ENCODE measurements at regions not wholly inside any gene's neighbourhood (a gene's known extent, or its start where the extent isn't known, plus 50 kb on each side); places are given as distances from the start of the nearest gene placed in this dataset.

GRCh38 chr5:118605761-118606160 lies 382.6 kb downstream of the DTWD2 start:
- Histone ChIP-seq H3T11ph (ENCODE audit: low read length) (no peak overlapping the region), H3K56ac (ENCODE audit: insufficient read length, low read depth, low read length) (no peak overlapping the region), H2BK120ac (ENCODE audit: low read depth, low read length, poor library complexity, severe bottlenecking) (no peak overlapping the region), H3K9me3 (ENCODE audit: control insufficient read depth, low read depth, low read length) (no peaks in the 10 kb centered on the region), H4K5ac (ENCODE audit: insufficient read length, low read depth, low read length) (no peak overlapping the region), H3K27ac (ENCODE audit: insufficient read length, low read depth, low read length) (no peak overlapping the region), H3K4me1 (ENCODE audit: insufficient read depth, low read length) (no peaks in the 10 kb centered on the region), H2BK20ac (ENCODE audit: low read depth, low read length, poor library complexity, severe bottlenecking) (no peak overlapping the region), H3K23ac (ENCODE audit: insufficient read length, low read depth, low read length) (no peak overlapping the region), H2AK5ac (ENCODE audit: insufficient read length, low read length) (no peak overlapping the region), H4K91ac (ENCODE audit: insufficient read length, low read depth, low read length) (no peak overlapping the region), H3K79me2 (ENCODE audit: insufficient read depth, low read length) (no peaks in the 10 kb centered on the region), H3K18ac (ENCODE audit: insufficient read length, low read depth, low read length) (no peak overlapping the region), H2AFZ (ENCODE audit: low read length) (no peak overlapping the region), H2BK5ac (ENCODE audit: insufficient read length, low read length) (no peak overlapping the region), H3K27me3 (ENCODE audit: insufficient read depth, low read length) (no peaks in the 10 kb centered on the region), H2BK15ac (ENCODE audit: low read depth, low read length) (no peak overlapping the region), H4K20me1 (ENCODE audit: control insufficient read depth, insufficient read depth, insufficient read length) (no peaks in the 10 kb centered on the region), H3K79me1 (ENCODE audit: insufficient read depth, low read depth, low read length, poor library complexity, severe bottlenecking) (no peaks in the 10 kb centered on the region), H3K4ac (ENCODE audit: low read depth, low read length) (no peak overlapping the region), H3K14ac (ENCODE audit: insufficient read depth, low read length) (no peak overlapping the region), H3K23me2 (ENCODE audit: insufficient read length, low read depth, low read length, poor library complexity, severe bottlenecking) (no peaks in the 10 kb centered on the region), H3K4me2 (ENCODE audit: insufficient read depth, insufficient read length, low read length) (no peak overlapping the region), H2BK12ac (ENCODE audit: insufficient read length, low read depth, low read length) (no peak overlapping the region), H3K9ac (ENCODE audit: extremely low read depth, insufficient read length, low read length) (no peak overlapping the region), H4K8ac (replicated peaks; ENCODE audit: insufficient read length, low read depth, low read length) (no peak overlapping the region)
- Mint-ChIP-seq H3K36me3 (ENCODE audit: insufficient read depth in 1 of 3, low read depth in 3 of 3) (no peaks in the 10 kb centered on the region; a peak in 1 of 7 replicates), H3K9me3 (no peaks in the 10 kb centered on the region), H3K4me1 (peaks cover 2 to 3% of the 10 kb centered on the region in 2 experiments; a peak in 3 of 4 replicates), H3K4me3 (no peak overlapping the region), H3K27me3 (ENCODE audit: low read depth) (no peaks in the 10 kb centered on the region), H3K27ac (no peak overlapping the region)
- no peak for DNase-seq
- no CpG with 5 or more reads among the region's 3 CpGs for WGBS (ENCODE audit: extremely low coverage, insufficient read length, low lambda C conversion rate)
- TF ChIP-seq CTCF (conservative IDR thresholded peaks at IDR 0.05), result no peak
